GM12878 (cell line): ENCODE measurements at regions not wholly inside any gene's neighbourhood (a gene's known extent, or its start where the extent isn't known, plus 50 kb on each side); places are given as distances from the start of the nearest gene placed in this dataset.

Source experiments
- ATAC-seq: fragments of 200-7000 bp; cut with Tn5 transposase; 3 replicates; pipeline ENCODE4 v1.9.1; 2020; ENCODE audit warnings: mild to moderate bottlenecking, moderate library complexity
- BruUV-seq: library from RNA; stranded (reverse); fragments of 400-500 nt; replicated peaks from 2 replicates; lab custom pipeline; 2021; lab: Mats Ljungman, UMichigan
- CTCF ChIA-PET: fragments of 300-600 bp; sonication (Branson Sonifier 250); formaldehyde crosslinking; extraction: SDS; loops from one replicate; lab custom pipeline; 2021; ENCODE audit warnings: inconsistent platforms; lab: Yijun Ruan, JAX
- POLR2A ChIA-PET: fragments of 350-600 bp; formaldehyde crosslinking; extraction: SDS; loops from one replicate; lab custom pipeline; 2021; ENCODE audit warnings: inconsistent platforms; lab: Charles Lee
- RAD21 ChIA-PET: fragments of 300-600 bp; sonication (Branson Sonifier 250); formaldehyde crosslinking; loops from one replicate; lab custom pipeline; 2023; ENCODE audit warnings: antibody characterized with exemption; ENCODE audit not compliant: unreplicated experiment; lab: Charles Lee
- SMC1A ChIA-PET: fragments of 300-600 bp; sonication (Branson Sonifier 250); formaldehyde crosslinking; loops from one replicate; lab custom pipeline; 2023; ENCODE audit not compliant: unreplicated experiment, uncharacterized antibody; lab: Charles Lee
- DNase-seq: peaks from one replicate; pipeline ENCODE4 v3.0.0-alpha.2; 2011; ENCODE audit warnings: low read depth, low spot score
- FAIRE-seq: peaks from 3 replicates; lab custom pipeline; 2011; peaks lifted over from hg19 to GRCh38; lab: Jason Lieb, UNC
- H2AFZ ChIP-seq: 2 replicates; pipeline ENCODE4 v1.6.0; 2011; ENCODE audit warnings: low read depth, low read length, control low read depth; ENCODE audit not compliant: control insufficient read depth
- H3K27ac ChIP-seq: 2 replicates; pipeline ENCODE4 v1.5.1; 2011; ENCODE audit warnings: control low read depth; ENCODE audit not compliant: control insufficient read depth, insufficient read depth
- H3K27me3 ChIP-seq, 2 experiments: replicated peaks in 1 of 2; 2 replicates each; pipeline versions ENCODE4 v1.6.0 to v1.6.1; 2011; ENCODE audit warnings: low read length in 1 of 2; ENCODE audit not compliant: control insufficient read depth in 2 of 2, insufficient read depth in 2 of 2
- H3K36me3 ChIP-seq, 2 experiments: 2 replicates each; pipeline ENCODE4 v1.5.1; 2011; ENCODE audit warnings: low read length in 1 of 2; ENCODE audit not compliant: control insufficient read depth in 2 of 2, insufficient read depth in 2 of 2
- H3K4me1 ChIP-seq: 2 replicates; pipeline ENCODE4 v1.6.1; 2011; ENCODE audit warnings: mild to moderate bottlenecking, low read length, moderate library complexity, mixed read lengths; ENCODE audit not compliant: control insufficient read depth, insufficient read depth
- H3K4me2 ChIP-seq: 2 replicates; pipeline ENCODE4 v1.6.0; 2011; ENCODE audit warnings: control low read depth; ENCODE audit not compliant: control insufficient read depth, insufficient read depth
- H3K4me3 ChIP-seq: fragments of 200-600 bp; sonication (generic); 2 replicates; pipeline ENCODE4 v1.5.1; 2016
- H3K79me2 ChIP-seq: 2 replicates; pipeline ENCODE4 v1.6.0; 2011; ENCODE audit warnings: low read length; ENCODE audit not compliant: control insufficient read depth, insufficient read depth
- H3K9ac ChIP-seq: 2 replicates; pipeline ENCODE4 v1.8.0; 2011; ENCODE audit warnings: low read length, control low read depth, mixed read lengths; ENCODE audit not compliant: control insufficient read depth, insufficient read depth
- H3K9me3 ChIP-seq: replicated peaks from 3 replicates; pipeline ENCODE4 v1.5.1; 2011; ENCODE audit warnings: mild to moderate bottlenecking, low read length; ENCODE audit not compliant: control insufficient read depth, insufficient read depth
- H4K20me1 ChIP-seq: 2 replicates; pipeline ENCODE4 v1.6.0; 2011; ENCODE audit not compliant: control insufficient read depth, insufficient read depth
- ASH2L ChIP-seq: fragments of 300-600, 200-600 bp; sonication (generic); IDR thresholded peaks from 2 replicates; pipeline ENCODE4 v1.6.1; 2017; ENCODE audit warnings: low read depth, mild to moderate bottlenecking, borderline replicate concordance
- BMI1 ChIP-seq: fragments of 450-650 bp; IDR thresholded peaks from 2 replicates; pipeline ENCODE4 v1.6.1; 2016; ENCODE audit warnings: mild to moderate bottlenecking, moderate library complexity, borderline replicate concordance
- KLF5 ChIP-seq: fragments of 450-650 bp; IDR thresholded peaks from 2 replicates; pipeline ENCODE4 v1.6.1; 2014; ENCODE audit warnings: mild to moderate bottlenecking; ENCODE audit not compliant: partially characterized antibody
- RELA ChIP-seq: fragments of 450-650 bp; IDR thresholded peaks from 2 replicates; pipeline ENCODE4 v1.8.0; 2014; ENCODE audit warnings: borderline replicate concordance; ENCODE audit not compliant: partially characterized antibody
- SMAD1 ChIP-seq: fragments of 450-650 bp; IDR thresholded peaks from 2 replicates; pipeline ENCODE4 v1.6.1; 2018; ENCODE audit warnings: mild to moderate bottlenecking, low read depth; ENCODE audit not compliant: partially characterized antibody
- SUPT20H ChIP-seq: IDR thresholded peaks from 2 replicates; pipeline ENCODE4 v1.6.1; 2011; ENCODE audit warnings: low read depth, mild to moderate bottlenecking, low read length, moderate library complexity, borderline replicate concordance; ENCODE audit not compliant: control insufficient read depth
- YBX1 ChIP-seq: fragments of 450-650 bp; IDR thresholded peaks from 2 replicates; pipeline ENCODE4 v1.6.1; 2016; ENCODE audit warnings: antibody characterized with exemption
- ZZZ3 ChIP-seq: IDR thresholded peaks from 2 replicates; pipeline ENCODE4 v1.6.1; 2011; ENCODE audit warnings: low read depth; ENCODE audit not compliant: control insufficient read depth, insufficient read length
- WGBS: methylation state at CpG from one replicate; pipeline ENCODE4 v1.1.6; 2016; ENCODE audit warnings: low lambda C conversion rate; ENCODE audit not compliant: insufficient replicate concordance, insufficient coverage; ENCODE audit errors: missing lambda C conversion rate; 5-methylcytosine and 5-hydroxymethylcytosine counted together
- in situ Hi-C: fragments of 300-500 bp; cut with MboI; formaldehyde crosslinking; loops from 9 replicates; pipeline ENCODE4 v1.14.3; 2018; ENCODE audit warnings: mixed read lengths
- intact Hi-C: fragments of 100-400 bp; cut with micrococcal nuclease; formaldehyde crosslinking; loops from one replicate; pipeline ENCODE4 v1.14.2; 2022; ENCODE audit not compliant: unreplicated experiment
- TF ChIP-seq, protein P1 (sequence below): fragments of 450-650 bp; formaldehyde crosslinking; IDR thresholded peaks from 2 replicates; pipeline ENCODE4 v1.5.0; 2022; ENCODE audit warnings: mild to moderate bottlenecking, missing genetic modification characterization
- TF ChIP-seq, protein P2 (sequence below): IDR thresholded peaks from 2 replicates; pipeline ENCODE4 v1.6.1; 2011; ENCODE audit warnings: low read depth, low read length, improper control_type of control experiment, borderline replicate concordance
- TF ChIP-seq, protein P3 (sequence below): IDR thresholded peaks from 2 replicates; pipeline ENCODE4 v1.6.1; 2011; ENCODE audit warnings: mild to moderate bottlenecking, low read depth, low read length, moderate library complexity; ENCODE audit not compliant: insufficient replicate concordance

DNA sequence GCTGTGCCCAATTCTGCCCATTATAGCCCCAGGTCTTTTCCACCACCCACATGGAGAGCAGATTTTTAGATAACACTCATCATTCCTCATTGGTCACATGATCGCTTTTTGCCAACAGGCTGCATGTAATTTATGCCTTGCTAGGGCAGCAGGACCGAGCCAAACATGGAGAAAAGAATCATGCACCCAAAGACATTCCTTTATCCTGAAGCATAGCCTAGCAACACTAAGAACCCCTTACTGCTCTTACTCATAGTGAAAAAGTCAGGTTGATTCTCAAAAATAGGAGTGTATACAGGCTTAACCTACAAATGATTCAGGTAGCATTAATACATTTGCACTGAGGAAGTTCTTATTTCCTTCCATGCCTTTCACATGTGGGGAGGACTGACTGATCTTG is 765.5 kb downstream of the NLGN4Y start (continued):
- TF ChIP-seq, protein P1, sequence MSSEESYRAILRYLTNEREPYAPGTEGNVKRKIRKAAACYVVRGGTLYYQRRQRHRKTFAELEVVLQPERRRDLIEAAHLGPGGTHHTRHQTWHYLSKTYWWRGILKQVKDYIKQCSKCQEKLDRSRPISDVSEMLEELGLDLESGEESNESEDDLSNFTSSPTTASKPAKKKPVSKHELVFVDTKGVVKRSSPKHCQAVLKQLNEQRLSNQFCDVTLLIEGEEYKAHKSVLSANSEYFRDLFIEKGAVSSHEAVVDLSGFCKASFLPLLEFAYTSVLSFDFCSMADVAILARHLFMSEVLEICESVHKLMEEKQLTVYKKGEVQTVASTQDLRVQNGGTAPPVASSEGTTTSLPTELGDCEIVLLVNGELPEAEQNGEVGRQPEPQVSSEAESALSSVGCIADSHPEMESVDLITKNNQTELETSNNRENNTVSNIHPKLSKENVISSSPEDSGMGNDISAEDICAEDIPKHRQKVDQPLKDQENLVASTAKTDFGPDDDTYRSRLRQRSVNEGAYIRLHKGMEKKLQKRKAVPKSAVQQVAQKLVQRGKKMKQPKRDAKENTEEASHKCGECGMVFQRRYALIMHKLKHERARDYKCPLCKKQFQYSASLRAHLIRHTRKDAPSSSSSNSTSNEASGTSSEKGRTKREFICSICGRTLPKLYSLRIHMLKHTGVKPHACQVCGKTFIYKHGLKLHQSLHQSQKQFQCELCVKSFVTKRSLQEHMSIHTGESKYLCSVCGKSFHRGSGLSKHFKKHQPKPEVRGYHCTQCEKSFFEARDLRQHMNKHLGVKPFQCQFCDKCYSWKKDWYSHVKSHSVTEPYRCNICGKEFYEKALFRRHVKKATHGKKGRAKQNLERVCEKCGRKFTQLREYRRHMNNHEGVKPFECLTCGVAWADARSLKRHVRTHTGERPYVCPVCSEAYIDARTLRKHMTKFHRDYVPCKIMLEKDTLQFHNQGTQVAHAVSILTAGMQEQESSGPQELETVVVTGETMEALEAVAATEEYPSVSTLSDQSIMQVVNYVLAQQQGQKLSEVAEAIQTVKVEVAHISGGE (CRISPR knock-in tag): no peak
- TF ChIP-seq BMI1 (no peak), RELA (no peak), ZZZ3 (no peak), YBX1 (no peak), SMAD1 (no peak)

DNA sequence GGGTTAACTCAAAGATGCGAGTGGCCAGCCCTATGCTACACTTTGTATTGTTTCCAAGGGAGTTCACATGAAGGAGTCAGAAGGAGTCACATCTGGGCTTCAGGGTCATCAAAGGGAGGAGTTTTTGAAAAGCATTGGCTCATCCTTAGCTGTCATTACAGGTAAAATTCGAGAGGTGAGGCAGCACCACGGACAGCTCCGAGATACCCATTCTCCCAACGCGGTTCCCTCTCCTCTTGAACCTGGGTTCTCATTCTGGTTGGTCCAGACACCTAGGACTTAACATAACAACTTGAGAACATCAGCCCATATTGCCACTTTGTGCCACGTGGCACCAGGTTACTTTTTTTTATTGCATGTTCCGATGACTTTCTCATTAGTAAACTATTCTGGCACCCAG is 768.6 kb downstream of the NLGN4Y start:
- no peaks in the 10 kb centered on the region for H3K79me2 ChIP-seq
- H3K27me3 ChIP-seq: no peaks in the 10 kb centered on the region
- no peak for ATAC-seq
- H3K9me3 ChIP-seq: no peaks in the 10 kb centered on the region
- H3K36me3 ChIP-seq: no peaks in the 10 kb centered on the region
- in situ Hi-C loops (no loop called here), intact Hi-C loops (no loop called here)
- no peaks in the 10 kb centered on the region for H3K4me1 ChIP-seq
- FAIRE-seq: no peak
- no peak overlapping the region for H2AFZ ChIP-seq
- ChIA-PET SMC1A (no interaction called here), RAD21 (no interaction called here), POLR2A (no interaction called here), CTCF (no interaction called here)
- WGBS: no CpG with 5 or more reads among the region's 8 CpGs
- no peak for DNase-seq
- H3K4me3 ChIP-seq: no peak overlapping the region
- H3K9ac ChIP-seq: no peak overlapping the region
- H4K20me1 ChIP-seq: no peaks in the 10 kb centered on the region
- no peak overlapping the region for H3K27ac ChIP-seq
- TF ChIP-seq, protein P2, sequence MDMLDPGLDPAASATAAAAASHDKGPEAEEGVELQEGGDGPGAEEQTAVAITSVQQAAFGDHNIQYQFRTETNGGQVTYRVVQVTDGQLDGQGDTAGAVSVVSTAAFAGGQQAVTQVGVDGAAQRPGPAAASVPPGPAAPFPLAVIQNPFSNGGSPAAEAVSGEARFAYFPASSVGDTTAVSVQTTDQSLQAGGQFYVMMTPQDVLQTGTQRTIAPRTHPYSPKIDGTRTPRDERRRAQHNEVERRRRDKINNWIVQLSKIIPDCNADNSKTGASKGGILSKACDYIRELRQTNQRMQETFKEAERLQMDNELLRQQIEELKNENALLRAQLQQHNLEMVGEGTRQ: no peak
- TF ChIP-seq, protein P3, sequence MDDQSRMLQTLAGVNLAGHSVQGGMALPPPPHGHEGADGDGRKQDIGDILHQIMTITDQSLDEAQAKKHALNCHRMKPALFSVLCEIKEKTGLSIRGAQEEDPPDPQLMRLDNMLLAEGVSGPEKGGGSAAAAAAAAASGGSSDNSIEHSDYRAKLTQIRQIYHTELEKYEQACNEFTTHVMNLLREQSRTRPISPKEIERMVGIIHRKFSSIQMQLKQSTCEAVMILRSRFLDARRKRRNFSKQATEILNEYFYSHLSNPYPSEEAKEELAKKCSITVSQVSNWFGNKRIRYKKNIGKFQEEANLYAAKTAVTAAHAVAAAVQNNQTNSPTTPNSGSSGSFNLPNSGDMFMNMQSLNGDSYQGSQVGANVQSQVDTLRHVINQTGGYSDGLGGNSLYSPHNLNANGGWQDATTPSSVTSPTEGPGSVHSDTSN: no peak
- TF ChIP-seq SUPT20H (no peak), KLF5 (no peak), ASH2L (no peak)
- BruUV-seq: no TSS peak
- H3K4me2 ChIP-seq: no peak overlapping the region
